ENCODE measurements at regions not wholly inside any gene's neighbourhood (a gene's known extent, or its start where the extent isn't known, plus 50 kb on each side); places are given as distances from the start of the nearest gene placed in this dataset.
"Not testable (repeated sequence)": the region's sequence is repeated elsewhere in the genome, so short reads cannot be mapped to it uniquely, and the experiment has no call there.

DNA sequence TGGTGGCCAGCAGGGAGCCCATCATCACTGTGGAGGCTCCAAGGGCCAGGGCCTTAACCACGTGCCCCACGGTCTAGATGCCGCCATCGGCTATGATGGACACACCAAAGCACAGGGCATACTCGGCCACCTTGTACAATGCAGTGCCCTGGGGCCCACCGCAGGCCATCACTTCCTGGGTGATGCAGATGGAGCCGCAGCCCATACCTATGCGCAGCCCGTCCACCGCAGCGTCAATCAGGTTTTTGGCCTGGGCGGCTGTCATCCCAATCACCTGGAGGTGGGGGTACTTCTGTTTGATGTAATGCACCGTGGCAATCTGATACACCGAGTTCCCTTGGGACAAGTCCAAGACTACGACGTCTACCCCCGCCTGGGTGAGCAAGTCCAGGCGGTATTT, 153.3 kb upstream of the ZSWIM2 start:
- DNase-seq (ENCODE audit: low spot score) (no peak), ATAC-seq (no peak)

- DNase-seq (ENCODE audit: low spot score) (no peak), ATAC-seq (no peak)
Observed at GRCh38 chr2:187001248-187001647, 152.3 kb upstream of the ZSWIM2 start.

GRCh38 chr2:186995092-186995491, 146.1 kb upstream of the ZSWIM2 start:
- DNase-seq (ENCODE audit: low spot score) = no peak
- ATAC-seq = peak; percentile 46

DNA sequence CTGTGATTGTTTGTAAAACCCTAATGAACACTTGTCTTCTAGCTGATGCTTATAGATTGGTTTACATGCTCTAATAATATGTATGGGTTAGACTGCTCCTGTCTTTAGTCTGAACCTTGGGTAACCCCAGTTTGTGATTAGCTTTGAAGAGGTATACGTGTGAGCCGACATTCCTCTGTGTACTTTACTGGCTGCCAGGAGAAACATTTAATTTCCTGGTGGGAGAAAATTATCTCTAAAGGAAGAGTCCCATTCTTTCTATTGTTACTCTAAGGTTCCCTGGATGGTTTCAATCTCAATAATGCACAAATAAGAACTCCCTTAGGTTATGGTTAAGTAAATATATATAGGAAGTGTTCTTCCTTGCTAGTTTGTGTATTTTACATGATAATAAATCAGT, 143.6 kb upstream of the ZSWIM2 start:
- no peak for ATAC-seq
- DNase-seq (ENCODE audit: low spot score) = no peak

- ATAC-seq = no peak
- no peak for DNase-seq (ENCODE audit: low spot score)
Observed at GRCh38 chr2:186991766-186992417, 142.9 kb upstream of the ZSWIM2 start.

DNA sequence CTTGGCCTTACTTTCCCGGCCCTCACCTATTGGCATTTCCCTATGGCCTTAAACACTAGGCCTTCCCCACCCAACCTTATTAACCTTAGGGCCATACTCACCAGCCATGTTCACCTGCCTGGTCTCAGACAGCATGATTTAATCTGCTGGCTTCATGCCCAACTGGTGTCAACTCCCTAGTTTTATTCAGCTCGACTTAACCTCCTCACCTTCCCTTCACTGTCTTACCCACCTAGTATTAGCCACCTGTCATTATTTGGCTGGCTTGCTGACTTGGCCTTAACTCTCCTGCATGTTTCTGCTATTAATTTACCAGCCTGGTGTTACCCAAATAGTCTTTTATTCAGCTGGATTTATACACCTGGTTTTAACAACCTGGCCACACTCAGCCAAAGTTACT, 136.0 kb upstream of the ZSWIM2 start:
- no peak for DNase-seq (ENCODE audit: low spot score)
- no peak for ATAC-seq

DNA sequence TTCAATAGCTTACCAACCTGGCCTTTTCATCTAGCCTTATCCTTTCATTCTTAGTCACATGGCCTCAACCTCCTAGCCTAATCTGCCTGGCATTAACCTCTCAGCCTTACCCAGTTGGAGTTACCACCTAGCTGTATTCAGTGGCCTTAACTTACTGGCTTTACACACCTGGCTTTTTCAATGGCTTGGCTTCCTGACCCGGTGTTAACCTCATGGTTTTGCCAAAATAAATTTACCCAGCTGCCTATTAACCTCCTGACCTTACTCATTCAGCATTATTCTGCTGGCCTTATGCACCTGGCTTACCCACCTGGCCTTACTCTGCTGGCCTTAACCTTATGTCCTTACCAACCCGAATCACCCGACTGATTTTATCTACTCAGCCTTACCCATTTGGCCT, 135.5 kb upstream of the ZSWIM2 start:
- ATAC-seq (peak; percentile 90), DNase-seq (ENCODE audit: low spot score) (no peak)

DNA sequence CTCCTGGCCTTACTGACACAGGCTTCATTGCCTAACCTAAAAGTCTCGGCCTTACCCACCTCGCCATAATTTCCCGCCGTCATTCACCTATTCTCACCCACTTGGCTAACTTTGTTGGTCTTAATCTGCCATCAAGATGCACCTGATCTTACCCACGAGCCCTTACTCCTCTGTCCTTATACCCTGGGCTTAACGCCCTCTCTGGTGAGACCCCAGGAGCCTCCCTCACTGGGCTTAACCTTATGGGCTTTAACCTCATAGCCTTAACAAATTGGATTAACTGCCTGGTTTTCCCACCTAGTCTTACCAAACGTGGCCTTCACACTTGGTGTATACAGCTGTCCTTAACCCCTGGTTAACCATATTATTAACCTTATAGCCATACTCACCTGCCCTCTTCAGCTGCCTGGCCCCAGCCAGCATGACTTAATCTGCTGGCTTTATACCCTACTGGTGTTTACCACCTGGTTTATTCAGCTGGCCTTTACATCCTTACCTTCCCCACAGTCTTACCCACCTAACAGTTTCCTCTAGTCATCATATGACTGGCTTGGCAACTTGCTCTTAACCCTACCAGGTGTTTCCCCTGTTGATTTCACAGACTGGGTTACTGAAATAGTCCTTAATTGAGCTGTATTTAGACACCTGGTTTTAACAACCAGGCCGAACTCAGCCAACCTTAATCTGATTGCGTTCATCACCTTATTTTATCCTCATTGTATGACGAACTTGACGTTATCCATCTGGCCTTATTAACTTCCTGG, 132.0 kb upstream of the ZSWIM2 start:
- no peak for DNase-seq (ENCODE audit: low spot score)
- ATAC-seq = no peak

DNA sequence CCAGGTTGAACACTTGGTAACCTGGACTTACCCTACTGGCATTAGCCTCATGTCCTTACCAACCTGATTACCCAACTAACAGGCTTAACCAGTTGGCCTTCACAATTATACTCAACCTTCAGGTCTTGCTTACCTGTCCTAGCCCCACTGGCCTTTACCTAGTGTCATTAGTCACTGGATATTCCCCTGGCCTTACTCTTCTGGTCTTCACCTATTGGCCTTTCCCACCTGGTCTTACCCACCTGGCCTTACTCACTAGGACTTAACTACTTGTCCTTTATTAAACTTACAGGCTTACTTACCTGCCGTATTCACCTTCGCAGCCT, 131.1 kb upstream of the ZSWIM2 start:
- ATAC-seq (no peak), DNase-seq (ENCODE audit: low spot score) (no peak)

DNA sequence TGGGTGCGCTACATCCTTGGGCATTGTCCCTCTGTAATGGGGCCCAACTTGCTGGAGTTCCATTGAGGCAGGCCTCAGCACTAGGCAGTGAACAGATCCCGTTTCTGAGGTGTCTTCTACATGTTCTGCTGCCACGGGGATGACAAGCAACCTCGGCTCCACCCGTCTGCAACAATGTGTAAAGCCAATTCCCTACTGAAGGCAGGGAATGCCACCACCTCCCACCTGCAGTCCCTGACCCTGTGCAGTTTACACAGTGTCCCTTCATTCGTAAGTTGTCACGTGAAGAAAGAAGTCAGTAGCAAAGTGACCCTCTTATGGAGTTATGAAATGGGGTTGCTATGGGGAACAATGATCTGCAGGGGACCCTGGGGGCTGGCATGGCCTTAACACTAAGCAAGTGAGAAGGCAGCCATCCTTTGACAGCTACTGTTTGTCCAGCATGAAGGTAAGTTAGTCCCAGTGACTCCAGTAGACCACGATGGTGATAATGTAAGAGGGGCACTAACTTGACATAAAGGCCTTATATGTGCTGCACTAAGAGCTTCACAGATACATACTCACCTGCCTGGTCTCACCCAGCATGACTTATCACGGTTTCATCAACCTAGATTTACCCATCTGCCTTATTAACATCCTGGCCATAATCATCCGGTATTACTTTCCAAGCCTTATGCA, 130.6 kb upstream of the ZSWIM2 start:
- DNase-seq (ENCODE audit: low spot score) (no peak), ATAC-seq (no peak)

DNA sequence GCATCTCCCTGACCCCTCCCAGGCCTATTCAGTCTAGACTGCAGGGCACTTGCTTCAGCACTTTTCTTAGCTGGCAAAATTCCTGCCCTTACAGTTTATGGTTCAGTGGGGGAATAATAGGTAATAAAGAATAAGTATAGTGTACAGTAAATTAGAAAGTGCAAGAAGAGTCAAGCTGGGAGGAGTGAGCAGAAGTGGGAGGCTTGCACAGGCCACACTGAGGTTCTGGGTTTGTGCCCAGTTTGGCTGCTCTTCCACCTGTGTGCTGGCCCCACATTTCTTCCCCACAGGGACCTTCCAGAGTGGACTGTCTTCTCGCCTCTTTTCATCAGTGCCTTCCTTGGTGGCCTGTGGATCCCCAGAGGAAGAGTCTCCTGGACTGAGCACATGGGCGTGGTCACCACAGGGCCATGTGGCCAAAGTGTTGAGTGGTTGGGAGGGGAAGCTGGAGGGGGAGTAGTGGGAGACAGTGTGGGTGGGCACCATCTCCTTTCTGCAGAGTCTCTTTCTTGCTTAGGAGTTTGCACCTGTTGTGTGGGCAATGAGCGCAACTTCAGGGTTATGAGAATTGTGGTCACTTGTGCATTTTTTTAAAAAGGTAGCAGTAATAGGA, 128.6 kb upstream of the ZSWIM2 start:
- ATAC-seq (no peak), DNase-seq (ENCODE audit: low spot score) (peak; percentile 35)

GRCh38 chr2:186976329-186976728, 127.4 kb upstream of the ZSWIM2 start:
- ATAC-seq (no peak), DNase-seq (ENCODE audit: low spot score) (no peak)

DNA sequence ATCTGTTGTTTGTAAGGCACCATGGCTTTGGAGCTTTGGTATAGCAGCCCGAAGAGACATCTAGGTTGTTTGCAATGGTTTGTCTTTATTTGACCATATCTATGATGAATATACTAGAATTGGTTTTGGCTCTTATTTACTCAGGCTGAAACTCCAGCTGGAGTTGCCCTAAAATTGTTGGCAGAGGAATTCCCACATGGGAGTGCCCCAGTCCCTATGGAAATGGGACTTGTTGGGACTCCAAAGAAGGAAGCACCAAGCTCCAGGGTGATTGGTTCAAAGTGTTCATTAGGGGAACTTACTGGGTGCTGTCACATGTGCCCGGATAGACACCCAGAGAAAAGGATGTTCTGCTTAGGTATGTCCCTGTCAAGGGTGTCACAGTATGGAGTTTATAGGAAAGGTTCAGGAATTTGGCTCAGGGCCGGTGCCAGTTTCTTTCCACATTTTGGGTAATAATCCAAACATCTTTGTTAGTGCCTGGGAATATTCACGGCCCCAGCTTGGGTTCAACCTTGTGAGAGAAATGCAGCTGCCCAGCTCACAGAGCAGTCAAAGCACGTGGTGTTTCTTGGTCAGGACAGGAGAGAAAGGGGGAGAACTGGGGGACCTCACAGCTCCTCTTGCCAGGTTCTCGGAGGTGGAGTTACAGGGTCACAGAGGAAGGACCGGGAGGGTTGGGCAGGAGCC, 123.5 kb upstream of the ZSWIM2 start:
- peak; percentile 23 for DNase-seq (ENCODE audit: low spot score)
- no peak for ATAC-seq

DNA sequence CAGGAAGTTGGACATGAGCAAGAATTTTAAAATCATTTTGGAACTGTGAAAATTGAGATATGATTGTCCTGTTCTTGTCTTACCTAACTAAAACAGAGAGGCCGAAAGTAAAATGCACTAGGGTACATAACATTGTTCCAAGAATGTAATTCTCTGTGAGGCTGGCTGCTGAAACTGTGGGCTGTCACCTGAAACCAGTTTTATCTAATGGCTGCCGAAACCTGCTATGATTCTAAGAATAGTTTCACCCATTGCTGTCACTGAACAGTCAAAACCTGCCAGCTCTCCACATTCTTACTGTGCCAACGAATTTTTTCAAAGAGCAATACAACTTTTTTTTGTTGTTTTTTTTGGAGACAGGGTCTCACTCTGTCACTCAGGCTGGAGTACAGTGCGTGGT, 119.3 kb upstream of the ZSWIM2 start:
- no peak for DNase-seq (ENCODE audit: low spot score)

DNA sequence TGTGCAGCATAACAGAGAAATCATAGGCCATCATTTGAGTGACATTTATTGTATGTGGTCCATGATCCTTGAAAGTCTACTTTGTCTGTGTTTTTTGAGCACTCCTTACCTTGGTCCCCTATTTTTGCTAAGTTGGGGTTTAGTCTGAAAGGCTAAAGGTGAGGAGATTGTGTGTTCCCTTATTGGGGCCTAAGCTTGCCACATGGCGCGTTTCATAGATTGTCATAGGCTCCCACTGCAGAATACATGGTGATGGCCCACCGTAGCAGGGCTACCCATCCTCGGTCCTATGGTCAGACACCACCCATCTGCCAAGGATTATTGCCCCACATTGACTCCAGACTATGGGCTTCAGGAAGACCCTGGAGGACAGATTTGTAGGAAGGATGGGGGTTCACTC, 117.0 kb upstream of the ZSWIM2 start:
- ATAC-seq = no peak
- DNase-seq (ENCODE audit: low spot score) = no peak

More for the DNA sequence above, 119.3 kb upstream of the ZSWIM2 start:
- ATAC-seq = no peak

DNA sequence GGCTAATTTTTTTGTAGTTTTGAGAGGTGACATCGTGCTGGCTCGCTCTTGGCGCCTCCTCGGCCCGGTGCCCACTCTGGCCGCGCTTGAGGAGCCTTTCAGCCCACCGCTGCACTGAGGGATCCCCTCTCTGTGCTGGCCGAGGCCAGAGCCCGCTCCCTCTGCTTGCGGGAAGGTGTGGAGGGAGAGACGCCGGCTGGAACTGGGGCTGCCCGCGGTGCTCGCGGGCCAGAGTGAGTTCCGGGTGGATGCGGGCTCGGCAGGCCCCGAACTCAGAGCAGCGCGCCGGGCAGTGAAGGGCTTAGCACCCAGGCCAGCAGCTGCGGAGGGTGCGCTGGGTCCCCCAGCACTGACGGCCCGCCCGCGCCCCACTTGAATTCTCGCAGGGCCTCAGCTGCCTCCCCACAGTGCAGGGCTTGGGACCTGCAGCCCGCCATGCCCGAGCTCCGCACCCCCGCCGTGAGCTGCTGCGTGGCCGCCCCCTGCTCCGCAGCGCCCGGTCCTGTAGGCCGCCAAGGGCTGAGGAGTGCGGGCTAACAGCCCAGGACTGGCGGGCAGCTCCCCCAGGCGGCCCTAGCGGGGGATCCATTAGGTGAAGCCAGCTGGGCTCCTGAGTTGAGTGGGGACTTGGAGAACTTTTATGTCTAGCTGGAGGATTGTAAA, 113.2 kb upstream of the ZSWIM2 start:
- ATAC-seq (no peak), DNase-seq (ENCODE audit: low spot score) (no peak)

DNA sequence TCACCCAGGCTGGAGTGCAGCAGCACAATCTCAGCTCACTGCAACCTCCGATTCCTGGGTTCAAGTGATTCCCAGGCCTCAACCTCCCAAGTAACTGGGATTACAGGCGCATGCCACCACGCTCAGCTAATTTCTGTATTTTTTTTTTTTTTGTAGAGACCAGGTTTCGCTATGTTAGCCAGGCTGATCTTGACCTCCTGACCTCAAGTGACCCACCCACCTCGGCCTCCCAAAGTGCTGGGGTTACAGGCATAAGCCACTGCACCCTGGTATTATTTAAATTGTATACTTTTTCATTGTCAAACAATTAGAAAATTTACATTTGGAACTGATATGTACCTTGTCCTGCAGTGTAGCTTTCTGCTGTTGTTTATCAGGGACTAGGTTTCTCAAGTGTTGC, 111.3 kb upstream of the ZSWIM2 start:
- ATAC-seq = not testable (repeated sequence)
- peak; percentile 3 for DNase-seq (ENCODE audit: low spot score)

GRCh38 chr2:186959486-186959885, 110.5 kb upstream of the ZSWIM2 start:
- DNase-seq (ENCODE audit: low spot score) = peak; percentile 3
- no peak for ATAC-seq

DNA sequence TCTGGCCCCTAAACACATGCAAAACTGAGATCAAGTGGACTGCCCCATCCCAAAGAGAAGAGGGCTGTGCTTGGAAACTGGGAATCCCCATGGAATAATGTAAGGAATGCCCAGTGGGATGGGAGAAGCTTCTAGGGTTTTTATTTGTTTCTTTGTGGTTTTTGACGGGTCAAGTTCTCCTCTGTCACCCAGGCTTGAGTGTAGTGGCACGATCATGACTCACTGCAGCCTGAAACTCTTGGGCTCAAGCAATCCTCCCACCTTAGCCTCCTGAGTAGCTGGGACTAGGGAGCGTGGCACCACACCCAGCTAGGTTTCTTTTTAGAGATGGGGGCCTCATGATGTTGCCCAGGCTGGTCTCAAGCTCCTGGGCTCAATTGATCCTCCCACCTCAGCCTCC, 101.7 kb upstream of the ZSWIM2 start:
- no peak for DNase-seq (ENCODE audit: low spot score)
- ATAC-seq = no peak

DNA sequence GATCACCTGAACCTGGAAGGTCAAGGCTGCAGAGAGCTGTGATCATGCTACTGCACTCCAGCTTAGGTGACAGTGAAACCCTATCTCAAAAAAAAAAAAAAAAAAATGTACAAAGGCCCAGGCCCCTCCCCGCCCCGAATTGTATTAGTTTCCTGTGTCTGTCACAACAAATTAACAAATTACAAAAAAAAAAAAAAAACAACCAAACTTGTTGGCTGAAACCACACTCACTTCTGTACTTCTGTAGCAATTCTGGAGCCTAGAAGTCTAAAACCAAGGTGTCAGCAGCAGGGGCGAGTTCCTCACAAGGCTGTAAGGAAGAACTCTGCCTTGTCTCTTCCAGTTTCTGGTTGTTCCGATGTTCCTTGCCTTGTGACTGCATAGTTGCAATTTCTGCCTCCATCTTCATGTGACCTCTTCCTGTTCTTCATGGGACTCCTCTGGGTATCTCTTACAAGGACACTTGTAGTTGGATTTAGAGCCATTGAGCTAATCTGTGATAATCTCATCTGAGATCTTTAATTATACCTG, 100.8 kb upstream of the ZSWIM2 start:
- ATAC-seq = peak; percentile 55

More for the DNA sequence above, 100.8 kb upstream of the ZSWIM2 start:
- DNase-seq (ENCODE audit: low spot score) = peak; percentile 30
